Activated T-helper 1 cell treated with anti-CD3 and anti-CD28 coated beads, Interleukin-12 subunit alpha, Interleukin-12 subunit beta, Interleukin-2, Interleukin-4 antibody, amounts not matched to agents 30 ng/mL and 10 ng/mL and 1 ng/mL, durations not matched to agents 14 hours and 24 hours and 36 hours (primary cell): ENCODE measurements at regions not wholly inside any gene's neighbourhood (a gene's known extent, or its start where the extent isn't known, plus 50 kb on each side); places are given as distances from the start of the nearest gene placed in this dataset.

ENCODE experiments used
- DNase-seq: peaks from one replicate; pipeline ENCODE4 v3.0.0; 2021; ENCODE audit warnings: low spot score
- H3K27ac Mint-ChIP-seq: one replicate; pipeline ENCODE4 v1.8.0; 2021; ENCODE audit warnings: mild to moderate bottlenecking, mixed read lengths
- H3K27me3 Mint-ChIP-seq: one replicate; pipeline ENCODE4 v1.8.0; 2022; ENCODE audit warnings: mild to moderate bottlenecking, moderate library complexity, mixed read lengths; ENCODE audit not compliant: insufficient read depth
- H3K36me3 Mint-ChIP-seq: one replicate; pipeline ENCODE4 v1.8.0; 2021; ENCODE audit warnings: low read depth, mixed read lengths
- H3K4me1 Mint-ChIP-seq: one replicate; pipeline ENCODE4 v1.8.0; 2021; ENCODE audit warnings: low read depth, mixed read lengths
- H3K4me3 Mint-ChIP-seq: one replicate; pipeline ENCODE4 v1.8.0; 2021; ENCODE audit warnings: mild to moderate bottlenecking, moderate library complexity, mixed read lengths
- H3K9me3 Mint-ChIP-seq: one replicate; pipeline ENCODE4 v1.8.0; 2021; ENCODE audit warnings: mixed read lengths
- intact Hi-C: fragments of 100-400 bp; cut with micrococcal nuclease; formaldehyde crosslinking; loops from one replicate; pipeline ENCODE4 v1.15.1; 2024

GRCh38 chr5:7036192-7036835 is 323.1 kb downstream of the TENT4A start:
- Mint-ChIP-seq H3K36me3 (no peaks in the 10 kb centered on the region), H3K27me3 (peaks cover 2% of the 10 kb centered on the region), H3K4me1 (no peaks in the 10 kb centered on the region), H3K9me3 (no peaks in the 10 kb centered on the region), H3K4me3 (no peak overlapping the region), H3K27ac (no peak overlapping the region)
- intact Hi-C loops = no loop called here
- no peak for DNase-seq

GRCh38 chr5:7039074-7039473 is 325.8 kb downstream of the TENT4A start:
- peaks cover 1% of the 10 kb centered on the region for H3K27me3 Mint-ChIP-seq
- no peaks in the 10 kb centered on the region for H3K4me1 Mint-ChIP-seq
- no peak overlapping the region for H3K27ac Mint-ChIP-seq
- no peak for DNase-seq
- H3K9me3 Mint-ChIP-seq = no peaks in the 10 kb centered on the region
- no peaks in the 10 kb centered on the region for H3K36me3 Mint-ChIP-seq
- intact Hi-C loops = no loop called here
- no peak overlapping the region for H3K4me3 Mint-ChIP-seq

GRCh38 chr5:7040111-7040510 is 326.9 kb downstream of the TENT4A start:
- Mint-ChIP-seq H3K27me3 (peaks cover 1% of the 10 kb centered on the region), H3K36me3 (no peaks in the 10 kb centered on the region), H3K9me3 (no peaks in the 10 kb centered on the region), H3K4me1 (no peaks in the 10 kb centered on the region), H3K27ac (no peak overlapping the region), H3K4me3 (no peak overlapping the region)
- intact Hi-C loops = no loop called here
- DNase-seq = no peak

GRCh38 chr5:7043797-7044196 is 330.6 kb downstream of the TENT4A start:
- intact Hi-C loops = no loop called here
- Mint-ChIP-seq H3K4me3 (no peak overlapping the region), H3K27ac (no peak overlapping the region), H3K36me3 (no peaks in the 10 kb centered on the region), H3K9me3 (no peaks in the 10 kb centered on the region), H3K4me1 (no peaks in the 10 kb centered on the region), H3K27me3 (peaks cover 1% of the 10 kb centered on the region)
- no peak for DNase-seq

- Mint-ChIP-seq H3K36me3 (no peaks in the 10 kb centered on the region), H3K9me3 (no peaks in the 10 kb centered on the region), H3K4me1 (no peaks in the 10 kb centered on the region), H3K27me3 (no peaks in the 10 kb centered on the region), H3K4me3 (no peak overlapping the region), H3K27ac (no peak overlapping the region)
- no peak for DNase-seq
- intact Hi-C loops = no loop called here
These were observed 334.5 kb downstream of the TENT4A start for GRCh38 chr5:7047511-7048261.

GRCh38 chr5:7050986-7051385 is 337.8 kb downstream of the TENT4A start:
- intact Hi-C loops = no loop called here
- Mint-ChIP-seq H3K27ac (no peak overlapping the region), H3K36me3 (no peaks in the 10 kb centered on the region), H3K4me3 (no peak overlapping the region), H3K9me3 (peaks cover 6% of the 10 kb centered on the region), H3K4me1 (no peaks in the 10 kb centered on the region), H3K27me3 (no peaks in the 10 kb centered on the region)
- no peak for DNase-seq

- H3K36me3 Mint-ChIP-seq = no peaks in the 10 kb centered on the region
- no peaks in the 10 kb centered on the region for H3K4me1 Mint-ChIP-seq
- DNase-seq = no peak
- H3K9me3 Mint-ChIP-seq = peaks cover 6% of the 10 kb centered on the region
- H3K4me3 Mint-ChIP-seq = no peak overlapping the region
- no peaks in the 10 kb centered on the region for H3K27me3 Mint-ChIP-seq
- no peak overlapping the region for H3K27ac Mint-ChIP-seq
- intact Hi-C loops = no loop called here
These were observed 339.9 kb downstream of the TENT4A start for GRCh38 chr5:7053125-7053524.

GRCh38 chr5:7053528-7054209 is 340.4 kb downstream of the TENT4A start:
- intact Hi-C loops = no loop called here
- no peak overlapping the region for H3K27ac Mint-ChIP-seq
- H3K4me3 Mint-ChIP-seq = no peak overlapping the region
- no peaks in the 10 kb centered on the region for H3K4me1 Mint-ChIP-seq
- DNase-seq = no peak
- no peaks in the 10 kb centered on the region for H3K27me3 Mint-ChIP-seq
- H3K9me3 Mint-ChIP-seq = peaks cover 6% of the 10 kb centered on the region
- no peaks in the 10 kb centered on the region for H3K36me3 Mint-ChIP-seq

- Mint-ChIP-seq H3K27me3 (no peaks in the 10 kb centered on the region), H3K27ac (no peak overlapping the region), H3K4me1 (no peaks in the 10 kb centered on the region), H3K36me3 (no peaks in the 10 kb centered on the region), H3K9me3 (no peaks in the 10 kb centered on the region), H3K4me3 (no peak overlapping the region)
- intact Hi-C loops = no loop called here
- DNase-seq = no peak
These were observed 329.3 kb upstream of the ADCY2 start for GRCh38 chr5:7066471-7067235.

- H3K4me3 Mint-ChIP-seq = no peak overlapping the region
- intact Hi-C loops = no loop called here
- DNase-seq = no peak
- H3K4me1 Mint-ChIP-seq = no peaks in the 10 kb centered on the region
- no peaks in the 10 kb centered on the region for H3K27me3 Mint-ChIP-seq
- H3K27ac Mint-ChIP-seq = no peak overlapping the region
- no peaks in the 10 kb centered on the region for H3K9me3 Mint-ChIP-seq
- H3K36me3 Mint-ChIP-seq = no peaks in the 10 kb centered on the region
These were observed 327.8 kb upstream of the ADCY2 start for GRCh38 chr5:7068156-7068555.

GRCh38 chr5:7068899-7069298 is 327.0 kb upstream of the ADCY2 start:
- no peak overlapping the region for H3K27ac Mint-ChIP-seq

GRCh38 chr5:7072188-7072587 is 323.8 kb upstream of the ADCY2 start:
- Mint-ChIP-seq H3K27ac (no peak overlapping the region), H3K4me1 (no peaks in the 10 kb centered on the region), H3K4me3 (no peak overlapping the region), H3K36me3 (no peaks in the 10 kb centered on the region), H3K9me3 (no peaks in the 10 kb centered on the region), H3K27me3 (no peaks in the 10 kb centered on the region)
- intact Hi-C loops = no loop called here
- DNase-seq = no peak

More at GRCh38 chr5:7068899-7069298, 327.0 kb upstream of the ADCY2 start:
- Mint-ChIP-seq H3K27me3 (no peaks in the 10 kb centered on the region), H3K36me3 (no peaks in the 10 kb centered on the region), H3K4me3 (no peak overlapping the region), H3K4me1 (no peaks in the 10 kb centered on the region), H3K9me3 (no peaks in the 10 kb centered on the region)
- intact Hi-C loops = no loop called here
- no peak for DNase-seq

GRCh38 chr5:7073666-7074065 is 322.3 kb upstream of the ADCY2 start:
- H3K36me3 Mint-ChIP-seq = no peaks in the 10 kb centered on the region
- no peaks in the 10 kb centered on the region for H3K27me3 Mint-ChIP-seq
- no peak for DNase-seq
- intact Hi-C loops = no loop called here
- H3K4me1 Mint-ChIP-seq = no peaks in the 10 kb centered on the region
- H3K27ac Mint-ChIP-seq = no peak overlapping the region
- no peak overlapping the region for H3K4me3 Mint-ChIP-seq
- H3K9me3 Mint-ChIP-seq = no peaks in the 10 kb centered on the region
